ENCODE measurements at regions not wholly inside any gene's neighbourhood (a gene's known extent, or its start where the extent isn't known, plus 50 kb on each side); places are given as distances from the start of the nearest gene placed in this dataset.
"Not testable (repeated sequence)": the region's sequence is repeated elsewhere in the genome, so short reads cannot be mapped to it uniquely, and the experiment has no call there.

DNA sequence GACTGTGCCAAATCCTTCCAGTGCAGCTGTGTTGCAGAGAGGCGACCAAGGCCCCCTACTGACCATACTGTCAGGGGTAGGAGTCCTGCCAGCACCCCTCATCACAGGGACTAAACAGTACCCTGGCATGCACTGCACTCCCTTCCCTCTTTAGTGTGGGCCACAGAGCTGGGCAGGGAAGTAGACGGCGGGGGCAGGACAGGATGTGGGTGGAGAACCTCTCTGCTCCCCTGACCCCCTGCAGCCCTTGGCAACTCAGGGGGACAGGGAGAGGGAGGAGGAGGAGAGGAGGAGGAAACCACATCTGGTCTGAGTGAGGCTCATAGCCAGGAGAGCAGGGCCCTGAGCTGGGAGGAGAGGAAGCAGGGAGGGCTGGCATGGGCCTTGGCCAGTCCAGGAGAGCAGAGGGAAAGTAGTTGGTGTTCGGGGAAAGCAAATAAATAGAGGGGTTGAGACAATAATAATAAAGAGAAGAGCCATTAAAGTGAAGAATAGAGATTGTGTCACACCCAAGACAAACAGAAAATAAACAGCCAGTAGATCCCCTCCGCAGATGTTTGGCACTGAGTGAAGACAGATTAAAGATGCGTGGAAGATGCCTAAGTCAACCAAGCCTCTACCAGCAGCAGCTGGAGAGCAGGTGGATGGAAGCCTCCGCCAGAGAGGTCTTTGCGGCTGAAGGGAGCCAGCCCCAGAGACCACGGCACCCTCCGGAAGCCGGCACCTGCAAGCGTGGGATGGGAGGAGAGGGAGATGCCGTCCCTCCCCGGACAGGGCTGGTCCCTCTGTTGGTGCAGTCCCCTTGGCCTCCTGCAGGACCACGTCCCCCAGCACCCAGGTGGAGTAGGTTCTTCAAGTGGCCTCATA, 61.5 kb downstream of the RPUSD4 start:
- DNase-seq (no peak), ATAC-seq (peak; percentile 26)
- intact Hi-C loops (cut with DNase I, micrococcal nuclease), result no loop called here
- Histone ChIP-seq H3K4me1 (ENCODE audit: low read depth) (no peaks in the 10 kb centered on the region), H3K4me3 (no peak overlapping the region), H3K36me3 (ENCODE audit: low read depth) (no peaks in the 10 kb centered on the region), H3K9me3 (no peaks in the 10 kb centered on the region)
- TF ChIP-seq, protein P1, sequence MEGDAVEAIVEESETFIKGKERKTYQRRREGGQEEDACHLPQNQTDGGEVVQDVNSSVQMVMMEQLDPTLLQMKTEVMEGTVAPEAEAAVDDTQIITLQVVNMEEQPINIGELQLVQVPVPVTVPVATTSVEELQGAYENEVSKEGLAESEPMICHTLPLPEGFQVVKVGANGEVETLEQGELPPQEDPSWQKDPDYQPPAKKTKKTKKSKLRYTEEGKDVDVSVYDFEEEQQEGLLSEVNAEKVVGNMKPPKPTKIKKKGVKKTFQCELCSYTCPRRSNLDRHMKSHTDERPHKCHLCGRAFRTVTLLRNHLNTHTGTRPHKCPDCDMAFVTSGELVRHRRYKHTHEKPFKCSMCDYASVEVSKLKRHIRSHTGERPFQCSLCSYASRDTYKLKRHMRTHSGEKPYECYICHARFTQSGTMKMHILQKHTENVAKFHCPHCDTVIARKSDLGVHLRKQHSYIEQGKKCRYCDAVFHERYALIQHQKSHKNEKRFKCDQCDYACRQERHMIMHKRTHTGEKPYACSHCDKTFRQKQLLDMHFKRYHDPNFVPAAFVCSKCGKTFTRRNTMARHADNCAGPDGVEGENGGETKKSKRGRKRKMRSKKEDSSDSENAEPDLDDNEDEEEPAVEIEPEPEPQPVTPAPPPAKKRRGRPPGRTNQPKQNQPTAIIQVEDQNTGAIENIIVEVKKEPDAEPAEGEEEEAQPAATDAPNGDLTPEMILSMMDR (IDR thresholded peaks at IDR 0.05), result no peak

DNA sequence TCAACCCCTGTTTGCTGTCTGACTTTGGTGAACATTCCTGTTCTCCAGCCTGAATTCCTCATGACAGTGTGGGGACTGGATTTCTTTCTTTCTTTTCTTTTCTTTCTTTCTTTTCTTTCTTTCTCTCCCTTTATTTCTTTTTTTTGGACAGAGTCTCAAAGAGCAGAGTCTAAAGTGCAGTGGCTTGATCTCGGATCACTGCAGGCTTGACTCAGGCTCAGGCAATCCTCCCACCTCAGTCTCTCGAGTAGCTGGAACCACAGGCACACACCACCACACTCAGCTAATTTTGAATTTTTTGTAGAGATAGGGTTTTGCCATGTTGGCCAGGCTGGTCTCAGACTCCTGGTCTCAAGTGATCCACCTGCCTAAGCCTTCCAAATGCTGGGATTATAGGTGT, 63.1 kb downstream of the RPUSD4 start:
- no peak for DNase-seq
- Histone ChIP-seq H3K4me3 (no peak overlapping the region), H3K4me1 (ENCODE audit: low read depth) (no peaks in the 10 kb centered on the region), H3K36me3 (ENCODE audit: low read depth) (no peaks in the 10 kb centered on the region), H3K9me3 (no peaks in the 10 kb centered on the region)
- ATAC-seq, result no peak
- intact Hi-C loops (cut with DNase I, micrococcal nuclease), result no loop called here
- TF ChIP-seq, protein P1 (IDR thresholded peaks at IDR 0.05), result no peak

DNA sequence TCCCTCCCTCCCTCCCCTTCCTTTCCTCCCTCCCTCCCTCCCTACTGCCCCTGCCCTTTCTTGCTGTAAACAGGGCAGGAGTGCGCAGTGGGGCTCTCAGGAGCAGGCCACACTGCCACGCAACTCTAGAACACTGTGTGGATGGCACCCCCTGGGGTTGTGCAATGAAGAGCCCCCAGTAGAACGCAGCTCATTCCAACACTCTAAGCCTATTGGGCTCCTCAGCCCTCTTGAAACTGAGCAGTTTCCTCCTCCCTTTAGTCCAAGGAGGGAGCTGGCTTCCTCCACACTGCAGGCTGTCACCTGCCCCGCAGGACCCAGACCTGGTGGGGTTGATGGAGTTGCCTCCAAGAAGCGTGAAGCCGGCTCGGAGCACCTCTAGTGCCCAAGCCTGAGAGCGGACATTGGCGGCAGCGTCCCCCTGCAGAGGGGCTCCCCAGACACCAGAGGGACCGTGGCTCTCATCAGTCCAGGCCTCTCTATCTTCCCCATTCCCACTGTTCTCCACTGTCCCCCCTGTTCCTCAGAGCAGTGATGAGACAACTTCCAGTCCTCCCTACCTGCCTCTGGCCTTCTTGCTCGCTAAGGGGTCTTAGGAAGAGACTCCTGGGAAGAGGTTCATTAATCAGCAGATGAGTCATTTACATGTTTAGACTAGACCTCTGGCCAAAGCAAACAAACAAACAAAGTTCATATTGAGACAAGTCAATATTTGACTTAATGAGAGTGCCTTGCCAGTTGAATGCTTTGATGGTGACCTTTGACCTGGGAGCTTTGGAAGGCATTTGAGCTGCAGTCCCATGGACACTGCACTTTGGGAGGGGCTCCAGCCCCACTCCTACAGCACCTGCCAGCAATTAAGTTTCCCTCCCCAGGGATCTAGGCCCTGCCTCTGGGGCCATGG, 64.0 kb downstream of the RPUSD4 start:
- Histone ChIP-seq H3K4me1 (ENCODE audit: low read depth) (no peaks in the 10 kb centered on the region), H3K9me3 (no peaks in the 10 kb centered on the region), H3K4me3 (no peak overlapping the region), H3K36me3 (ENCODE audit: low read depth) (no peaks in the 10 kb centered on the region)
- TF ChIP-seq, protein P1 (IDR thresholded peaks at IDR 0.05), result no peak
- ATAC-seq (peak; percentile 17), DNase-seq (no peak)
- intact Hi-C loops (cut with DNase I, micrococcal nuclease), result no loop called here

DNA sequence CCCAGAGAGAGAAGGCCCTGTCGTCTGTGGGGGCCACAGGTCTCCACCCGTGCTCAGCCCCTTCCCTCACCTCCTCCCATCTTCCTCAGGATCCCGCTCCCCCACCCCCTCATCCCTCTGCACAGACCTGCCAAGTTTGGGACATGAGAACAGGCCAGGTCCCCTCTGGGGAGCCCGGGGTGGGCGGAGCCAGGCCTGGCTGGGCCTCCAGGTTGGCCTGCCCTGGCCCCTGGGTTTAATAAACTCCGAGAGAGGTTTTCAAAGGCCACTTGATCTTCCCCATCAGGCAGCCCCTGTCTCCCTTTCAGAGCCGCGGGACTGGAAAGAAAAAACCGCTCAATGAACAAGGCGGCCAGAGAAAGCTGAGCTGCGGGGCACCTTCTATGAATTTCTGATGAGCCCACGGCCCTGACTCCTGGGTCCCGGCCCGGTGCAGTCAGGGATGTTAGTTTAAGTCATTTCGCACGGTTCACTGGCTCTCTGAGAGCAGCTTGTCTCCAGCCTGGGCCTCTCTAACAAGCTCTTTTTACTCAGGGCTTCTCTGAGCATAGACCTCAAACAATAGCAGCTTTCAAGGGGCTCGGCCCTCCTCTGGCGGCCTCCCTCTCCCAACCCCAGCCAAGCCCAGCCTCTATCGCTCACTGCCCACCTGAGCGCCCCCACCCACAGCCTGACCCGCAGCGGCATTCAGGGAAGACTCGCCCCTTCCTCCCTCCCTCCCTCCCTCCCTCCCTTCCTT, 64.8 kb downstream of the RPUSD4 start:
- ATAC-seq, result no peak
- no peaks in the 10 kb centered on the region for H3K9me3 ChIP-seq

DNA sequence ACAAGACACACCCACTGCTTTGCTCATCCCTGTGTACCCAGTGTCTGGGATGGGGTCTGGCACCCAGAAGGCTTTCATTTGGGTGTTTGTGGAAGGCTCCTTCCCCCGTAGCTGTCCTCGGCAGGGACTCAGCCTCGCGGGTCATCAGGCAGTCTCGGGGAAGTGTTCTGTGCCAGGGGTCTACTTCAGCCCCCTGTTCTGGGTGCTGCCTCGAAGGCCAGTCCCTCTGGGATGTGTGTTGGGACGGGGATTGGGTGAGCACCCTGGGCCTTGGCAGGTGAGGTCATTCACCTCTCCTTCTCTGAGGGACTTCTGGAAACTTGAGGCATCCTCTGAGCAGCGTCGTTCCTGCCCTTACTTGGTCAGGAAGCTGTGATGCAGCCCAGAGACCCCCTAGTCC, 65.5 kb downstream of the RPUSD4 start:
- Histone ChIP-seq H3K36me3 (ENCODE audit: low read depth) (no peaks in the 10 kb centered on the region), H3K9me3 (no peaks in the 10 kb centered on the region), H3K4me1 (ENCODE audit: low read depth) (no peaks in the 10 kb centered on the region), H3K4me3 (no peak overlapping the region)
- intact Hi-C loops (cut with DNase I, micrococcal nuclease), result no loop called here
- TF ChIP-seq, protein P1 (IDR thresholded peaks at IDR 0.05), result no peak
- no peak for DNase-seq
- ATAC-seq, result no peak

More for the DNA sequence above, 64.8 kb downstream of the RPUSD4 start:
- Histone ChIP-seq H3K4me1 (ENCODE audit: low read depth) (no peaks in the 10 kb centered on the region), H3K4me3 (no peak overlapping the region), H3K36me3 (ENCODE audit: low read depth) (no peaks in the 10 kb centered on the region)
- TF ChIP-seq, protein P1 (IDR thresholded peaks at IDR 0.05), result no peak
- intact Hi-C loops (cut with DNase I, micrococcal nuclease), result no loop called here
- no peak for DNase-seq

DNA sequence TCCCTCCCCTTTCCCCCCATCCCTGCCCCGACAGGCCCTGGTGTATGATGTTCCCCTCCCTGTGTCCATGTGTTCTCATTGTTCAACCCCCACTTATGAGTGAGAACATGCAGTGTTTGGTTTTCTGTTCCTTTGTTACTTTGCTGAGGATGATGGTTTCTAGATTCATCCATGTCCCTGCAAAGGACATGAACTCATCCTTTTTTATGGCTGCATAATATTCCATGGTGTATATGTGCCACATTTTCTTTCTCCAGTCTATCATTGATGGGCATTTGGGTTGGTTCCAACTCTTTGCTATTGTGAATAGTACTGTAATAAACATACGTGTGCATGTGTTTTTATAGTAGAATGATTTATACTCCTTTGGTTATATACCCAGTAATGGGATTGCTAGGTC, 68.0 kb downstream of the RPUSD4 start:
- DNase-seq; H3K36me3 ChIP-seq (ENCODE audit: low read depth); H3K9me3 ChIP-seq; ATAC-seq; intact Hi-C loops (cut with DNase I, micrococcal nuclease); H3K4me3 ChIP-seq; H3K4me1 ChIP-seq (ENCODE audit: low read depth): not testable (repeated sequence)
